ENCODE measurements at regions not wholly inside any gene's neighbourhood (a gene's known extent, or its start where the extent isn't known, plus 50 kb on each side); places are given as distances from the start of the nearest gene placed in this dataset.
A peak's percentile ranks its signal among the peaks of the same experiment; 100 is the strongest.

- DNase-seq = no peak
These were observed 846.7 kb downstream of the BCL11A start for GRCh38 chr2:59706729-59707128.

DNA sequence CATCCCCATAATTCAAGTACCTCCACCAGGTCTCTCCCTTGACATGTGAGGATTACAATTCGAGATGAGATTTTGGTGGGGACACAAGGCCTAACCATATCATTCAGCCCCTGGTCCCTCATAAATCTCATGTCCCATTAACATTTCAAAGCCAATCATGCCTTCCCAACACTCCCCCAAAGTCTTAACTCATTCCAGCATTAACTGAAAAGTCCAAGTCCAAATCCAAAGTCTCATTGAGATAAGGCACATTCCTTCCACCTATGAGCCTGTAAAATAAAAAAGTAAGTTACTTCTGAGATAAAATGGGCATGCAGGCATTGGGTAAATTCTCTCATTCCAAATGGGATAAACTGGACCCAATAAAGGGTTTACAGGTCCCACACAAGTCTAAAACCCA is 849.7 kb downstream of the BCL11A start:
- no peak for DNase-seq

- no peak for DNase-seq
These were observed 851.4 kb downstream of the BCL11A start for GRCh38 chr2:59702026-59702425.

DNA sequence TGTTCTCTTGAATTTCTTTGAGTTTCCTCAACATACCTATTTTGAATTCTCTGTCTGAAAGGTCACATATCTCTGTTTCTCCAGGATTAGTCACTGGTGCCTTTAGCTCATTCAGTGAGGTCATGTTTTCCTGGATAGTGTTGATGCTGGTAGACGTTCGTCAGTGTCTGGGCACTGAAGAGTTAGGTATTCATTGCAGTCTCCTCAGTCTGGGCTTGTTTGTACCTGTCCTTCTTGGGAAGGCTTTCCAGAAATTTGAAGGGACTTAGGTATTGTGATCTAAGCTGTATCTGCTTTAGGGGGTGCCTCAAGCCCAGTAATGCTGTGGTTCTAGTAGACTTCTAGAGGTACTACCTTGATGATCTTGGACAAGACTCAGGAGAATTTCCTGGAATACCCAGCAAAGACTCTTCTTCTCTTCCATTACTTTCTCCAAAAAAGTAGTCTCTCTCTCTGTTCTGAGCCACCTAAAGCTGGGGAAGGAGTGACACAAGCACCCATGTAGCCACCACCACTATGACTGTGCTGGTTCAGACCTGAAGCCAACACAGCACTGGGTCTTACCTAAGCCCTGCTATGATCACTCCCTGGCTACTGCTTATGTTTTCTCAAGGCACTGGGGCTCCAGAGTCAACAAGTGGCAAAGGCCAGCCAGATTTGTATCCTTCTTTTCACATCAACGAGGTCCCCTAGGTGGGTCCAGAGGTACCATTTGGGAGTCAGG is 852.0 kb downstream of the BCL11A start:
- DNase-seq = no peak

GRCh38 chr2:59694176-59694575 is 859.3 kb downstream of the BCL11A start:
- DNase-seq = no peak

- no peak for DNase-seq
These were observed 860.1 kb downstream of the BCL11A start for GRCh38 chr2:59693231-59693959.

DNA sequence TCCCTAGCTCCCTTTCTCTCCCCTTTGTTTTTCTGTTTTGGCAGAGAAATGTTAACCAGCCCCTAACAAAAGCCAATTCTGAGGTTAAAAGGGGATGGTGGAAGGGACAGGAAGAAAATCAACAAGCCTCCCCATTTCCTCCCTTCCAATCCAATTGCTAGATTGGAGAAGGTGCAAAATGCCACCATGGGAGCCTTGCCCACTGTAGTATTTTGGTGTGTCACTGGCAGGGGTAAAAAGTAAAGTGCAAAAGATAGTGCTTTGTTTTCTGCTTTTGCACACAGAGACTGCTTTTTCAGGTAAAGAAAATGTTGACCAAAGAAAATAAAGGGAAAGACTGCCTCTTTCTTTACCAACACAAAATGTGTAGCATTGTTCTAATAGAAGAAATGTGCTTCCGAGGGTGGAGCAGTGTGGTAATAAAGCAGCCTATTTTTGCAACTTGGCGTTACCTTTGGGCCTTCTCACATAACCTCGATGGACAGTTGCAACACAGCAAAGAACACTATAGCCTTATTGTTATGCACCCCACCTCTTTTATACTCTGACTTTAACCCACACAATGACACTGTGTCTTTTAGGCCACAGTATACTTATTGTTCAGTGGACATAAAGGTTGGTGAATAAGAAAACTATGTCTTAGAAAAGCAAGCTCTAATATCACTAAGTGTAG is 861.8 kb downstream of the BCL11A start:
- DNase-seq = no peak

DNA sequence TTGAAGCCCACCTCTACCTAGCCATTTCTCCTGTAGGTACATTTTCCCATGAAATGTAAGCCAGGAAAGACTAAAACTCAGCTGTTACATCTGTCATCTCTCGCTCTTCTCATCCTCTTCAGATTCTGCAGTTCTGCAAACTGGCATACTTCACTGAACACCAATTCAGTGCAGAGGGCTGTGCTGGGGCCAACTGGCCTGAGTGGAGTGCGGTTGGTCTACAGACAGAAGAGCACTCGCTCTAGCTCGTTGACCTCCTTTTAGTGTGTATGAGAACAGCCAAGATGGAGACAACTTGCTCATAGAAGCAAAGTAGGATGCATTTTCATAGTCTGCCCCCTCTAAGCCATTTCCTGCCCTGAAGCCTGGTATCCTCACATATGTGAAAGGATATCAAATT is 862.6 kb downstream of the BCL11A start:
- no peak for DNase-seq

- DNase-seq = no peak
These were observed 868.7 kb downstream of the BCL11A start for GRCh38 chr2:59684771-59685166.

DNA sequence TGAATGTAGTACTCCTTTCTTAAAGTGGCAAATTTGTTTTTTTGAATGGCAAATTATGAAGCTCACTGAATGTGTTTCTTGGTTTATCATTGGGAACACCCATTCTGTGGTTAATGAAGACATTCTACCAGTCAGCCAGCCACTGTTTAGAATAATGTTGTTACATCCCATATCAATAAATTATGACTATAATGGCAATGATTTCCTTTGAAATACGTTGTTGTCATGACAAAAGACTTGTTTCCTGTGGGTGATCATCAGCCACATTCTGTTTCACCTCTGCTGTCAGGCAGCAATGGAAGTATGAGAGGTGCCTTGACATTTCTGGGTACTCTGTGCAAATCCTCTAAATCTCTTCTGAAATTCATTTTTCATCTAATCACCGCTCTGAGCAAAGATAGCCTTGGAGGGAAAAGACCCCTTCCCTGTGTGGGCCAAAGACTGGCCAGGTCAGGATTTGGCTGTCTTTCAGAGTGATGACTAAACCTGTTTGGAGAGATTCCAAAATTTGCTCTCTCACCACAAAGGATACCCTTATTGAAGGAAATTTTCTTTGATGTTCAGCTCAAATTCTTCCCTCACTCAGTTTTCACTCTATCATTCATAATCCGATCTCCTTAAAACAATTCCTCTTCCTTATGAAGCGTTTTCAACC is 869.2 kb downstream of the BCL11A start:
- DNase-seq = peak in 1 of 5 experiments; percentile 27

- DNase-seq = no peak
These were observed 872.6 kb downstream of the BCL11A start for GRCh38 chr2:59680863-59681262.

- no peak for DNase-seq
These were observed 876.3 kb downstream of the BCL11A start for GRCh38 chr2:59677158-59677557.

DNA sequence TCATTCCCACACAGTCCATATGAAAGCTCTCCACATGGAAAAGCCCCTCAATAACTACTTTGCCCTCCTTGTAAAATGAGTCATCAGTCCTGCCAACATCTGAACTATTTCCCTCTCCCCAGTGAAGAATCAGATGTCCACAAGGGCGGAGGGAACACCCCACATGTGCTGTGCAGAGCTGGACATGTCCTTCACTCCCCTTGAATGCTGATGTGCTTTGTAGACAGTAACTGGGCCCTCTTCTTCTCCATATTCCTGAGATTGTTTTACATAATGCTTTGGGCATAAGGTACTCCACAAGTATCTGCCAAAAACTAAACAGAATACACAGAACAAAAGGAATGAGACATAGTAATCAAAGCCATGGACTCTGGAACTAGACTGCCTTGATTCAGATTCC is 879.4 kb downstream of the BCL11A start:
- DNase-seq = no peak

- no peak for DNase-seq
These were observed 888.4 kb downstream of the BCL11A start for GRCh38 chr2:59665021-59665420.

DNA sequence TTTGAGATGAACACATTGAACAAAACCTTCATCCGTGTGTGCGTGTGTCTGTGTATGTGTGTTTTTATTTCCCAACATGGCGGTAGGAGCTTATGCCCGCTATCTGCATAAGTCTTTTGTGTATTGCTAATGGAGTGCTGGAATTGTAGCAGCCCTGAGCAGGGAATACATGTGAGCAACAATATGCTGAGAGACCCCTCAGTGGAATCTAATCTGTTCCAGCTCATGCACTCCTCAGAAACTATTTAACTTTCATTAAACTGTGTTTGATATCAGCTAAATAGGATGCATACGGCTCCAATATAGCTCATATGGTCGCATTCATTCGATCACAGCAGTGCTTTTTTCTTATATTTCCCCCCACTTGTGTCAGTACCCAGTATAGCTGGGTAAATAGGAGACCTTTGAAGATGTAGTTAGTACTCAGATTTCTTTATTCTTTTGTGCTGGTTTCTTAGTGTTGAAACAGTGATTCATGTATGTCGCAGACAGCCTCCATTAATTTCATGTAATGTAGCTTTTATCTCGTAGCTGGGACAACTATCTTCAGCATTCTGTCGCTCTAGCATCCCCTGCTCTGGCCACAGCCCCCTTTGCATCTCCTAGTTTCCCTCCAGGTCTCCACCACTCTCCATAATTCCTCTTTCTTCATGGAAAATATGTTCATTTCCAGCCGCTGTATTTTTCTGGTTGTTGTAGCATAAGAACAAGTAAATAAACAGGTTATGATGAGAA is 891.2 kb downstream of the BCL11A start:
- no peak for DNase-seq

DNA sequence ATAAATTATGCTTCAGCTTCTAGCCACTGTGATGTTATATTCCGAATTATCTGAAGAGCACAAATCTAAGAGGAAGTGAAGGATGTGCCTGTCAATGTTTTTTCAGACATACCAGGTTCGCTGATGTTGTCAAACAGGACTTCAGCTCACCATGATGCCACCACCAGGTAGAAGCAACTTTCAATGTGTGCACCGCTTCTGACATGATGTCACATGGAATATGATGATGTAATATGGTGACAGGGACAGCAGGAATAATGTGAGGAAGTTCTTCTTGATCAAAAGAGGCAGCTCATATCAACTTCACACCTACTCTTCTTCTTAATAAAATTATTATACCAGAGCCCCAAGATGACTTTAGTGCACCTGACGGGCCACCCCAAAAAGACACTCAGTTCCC is 893.2 kb downstream of the BCL11A start:
- no peak for DNase-seq

GRCh38 chr2:59658906-59659635 is 894.4 kb downstream of the BCL11A start:
- no peak for DNase-seq

GRCh38 chr2:59655809-59656208 is 897.6 kb downstream of the BCL11A start:
- DNase-seq = no peak

- DNase-seq = no peak
These were observed 898.7 kb downstream of the BCL11A start for GRCh38 chr2:59654710-59655109.

- no peak for DNase-seq
These were observed 900.3 kb downstream of the BCL11A start for GRCh38 chr2:59653164-59653563.

GRCh38 chr2:59630789-59631188 is 922.7 kb downstream of the BCL11A start:
- DNase-seq = no peak

- DNase-seq = no peak
These were observed 925.9 kb downstream of the BCL11A start for GRCh38 chr2:59627599-59627998.

All from T-helper 2 cell (primary cell).